A673 (cell line): ENCODE measurements at regions not wholly inside any gene's neighbourhood (a gene's known extent, or its start where the extent isn't known, plus 50 kb on each side); places are given as distances from the start of the nearest gene placed in this dataset.

Experiments
- BruUV-seq: library from RNA; stranded (reverse); fragments of 400-500 nt; replicated peaks from 2 replicates; lab custom pipeline; 2021; lab: Mats Ljungman, UMichigan
- CTCF ChIA-PET: fragments of 300-600 bp; sonication (Branson Sonifier 250); formaldehyde crosslinking; loops from one replicate; lab custom pipeline; 2022; ENCODE audit warnings: antibody characterized with exemption; lab: Charles Lee
- POLR2A ChIA-PET: fragments of 300-600 bp; sonication (Branson Sonifier 250); formaldehyde crosslinking; loops from one replicate; lab custom pipeline; 2022; ENCODE audit warnings: antibody characterized with exemption; ENCODE audit not compliant: low non-redundant PET; lab: Charles Lee
- DNase-seq: peaks from one replicate; pipeline ENCODE4 v3.0.0-alpha.2; 2015; ENCODE audit warnings: low spot score
- H3K27ac ChIP-seq: fragments of 200-600 bp; sonication (generic); 2 replicates; pipeline ENCODE4 v1.5.1; 2016; ENCODE audit warnings: mixed run types, low read depth, mild to moderate bottlenecking, mixed read lengths, antibody characterized with exemption, low read length; ENCODE audit not compliant: poor library complexity, severe bottlenecking
- H3K27me3 ChIP-seq: fragments of 200-600 bp; sonication (generic); replicated peaks from 2 replicates; pipeline ENCODE4 v1.6.1; 2017; ENCODE audit warnings: mixed run types, low read depth, mild to moderate bottlenecking, mixed read lengths, antibody characterized with exemption, low read length; ENCODE audit not compliant: insufficient read depth, poor library complexity
- H3K36me3 ChIP-seq: fragments of 200-600 bp; sonication (generic); 2 replicates; pipeline ENCODE4 v1.6.1; 2016; ENCODE audit warnings: mixed run types, mild to moderate bottlenecking, mixed read lengths, antibody characterized with exemption, low read length; ENCODE audit not compliant: insufficient read depth, poor library complexity, severe bottlenecking
- H3K4me1 ChIP-seq: fragments of 200-600 bp; sonication (generic); 2 replicates; pipeline ENCODE4 v1.6.1; 2017; ENCODE audit warnings: mixed run types, mild to moderate bottlenecking, mixed read lengths, antibody characterized with exemption, low read length; ENCODE audit not compliant: insufficient read depth, poor library complexity, severe bottlenecking
- H3K4me3 ChIP-seq: fragments of 200-600 bp; sonication (generic); 2 replicates; pipeline ENCODE4 v1.5.1; 2016; ENCODE audit warnings: low read depth, mixed run types, mild to moderate bottlenecking, mixed read lengths, low read length; ENCODE audit not compliant: poor library complexity, severe bottlenecking
- H3K9me3 ChIP-seq: fragments of 200-600 bp; sonication (generic); 2 replicates; pipeline ENCODE4 v1.6.1; 2016; ENCODE audit warnings: mixed run types, low read depth, mild to moderate bottlenecking, mixed read lengths, antibody characterized with exemption, low read length; ENCODE audit not compliant: poor library complexity, severe bottlenecking
- CTCF ChIP-seq: fragments of 300-800, 200-600 bp; sonication (generic); conservative IDR thresholded peaks from 2 replicates; pipeline ENCODE4 v1.5.1; 2017; ENCODE audit warnings: low read depth, mild to moderate bottlenecking, antibody characterized with exemption, low read length, moderate library complexity, mixed read lengths
- EZH2 ChIP-seq: fragments of 200-600 bp; sonication (generic); IDR thresholded peaks from 2 replicates; pipeline ENCODE4 v1.6.1; 2017; ENCODE audit warnings: borderline replicate concordance, low read depth, mild to moderate bottlenecking, mixed read lengths, antibody characterized with exemption, low read length; ENCODE audit not compliant: poor library complexity, severe bottlenecking
- intact Hi-C: fragments of 100-400 bp; cut with micrococcal nuclease; formaldehyde crosslinking; loops from one replicate; pipeline ENCODE4 v1.10.0; 2022; ENCODE audit not compliant: unreplicated experiment

GRCh38 chr2:220614064-220614463 is 958.0 kb downstream of the EPHA4 start:
- BruUV-seq: no TSS peak
- TF ChIP-seq EZH2: no peak
- TF ChIP-seq CTCF: no peak
- DNase-seq: no peak
- intact Hi-C loops: no loop called here
- Histone ChIP-seq H3K4me3 (no peak overlapping the region), H3K27ac (no peak overlapping the region), H3K27me3 (no peaks in the 10 kb centered on the region), H3K9me3 (no peaks in the 10 kb centered on the region), H3K36me3 (no peaks in the 10 kb centered on the region), H3K4me1 (no peaks in the 10 kb centered on the region)
- ChIA-PET POLR2A (no interaction called here), CTCF (no interaction called here)

GRCh38 chr2:220619525-220620220 is 952.4 kb downstream of the EPHA4 start:
- intact Hi-C loops: no loop called here
- no peak overlapping the region for H3K27ac ChIP-seq
- no peaks in the 10 kb centered on the region for H3K36me3 ChIP-seq
- no peak for TF ChIP-seq CTCF
- no peak for TF ChIP-seq EZH2
- ChIA-PET CTCF (no interaction called here), POLR2A (no interaction called here)
- no peaks in the 10 kb centered on the region for H3K9me3 ChIP-seq
- DNase-seq: no peak
- H3K4me3 ChIP-seq: no peak overlapping the region
- BruUV-seq: no TSS peak
- H3K27me3 ChIP-seq: no peaks in the 10 kb centered on the region
- no peaks in the 10 kb centered on the region for H3K4me1 ChIP-seq

GRCh38 chr2:220626603-220627002 is 945.5 kb downstream of the EPHA4 start:
- intact Hi-C loops: no loop called here
- Histone ChIP-seq H3K4me3 (no peak overlapping the region), H3K27ac (no peak overlapping the region), H3K27me3 (no peaks in the 10 kb centered on the region), H3K36me3 (no peaks in the 10 kb centered on the region), H3K9me3 (no peaks in the 10 kb centered on the region), H3K4me1 (peaks cover 25% of the 10 kb centered on the region)
- no peak for DNase-seq
- TF ChIP-seq CTCF: no peak
- TF ChIP-seq EZH2: no peak
- BruUV-seq: no TSS peak
- POLR2A ChIA-PET: no interaction called here
- CTCF ChIA-PET: no interaction called here
